Muscle of leg (tissue), 3 donors: ENCODE measurements at regions not wholly inside any gene's neighbourhood (a gene's known extent, or its start where the extent isn't known, plus 50 kb on each side); places are given as distances from the start of the nearest gene placed in this dataset.

Source experiments
- DNase-seq: peaks from one replicate; pipeline ENCODE4 v3.0.0; 2013
- H3K27ac ChIP-seq: one replicate; pipeline ENCODE4 v1.5.1; 2013; ENCODE audit warnings: mild to moderate bottlenecking, low read length, control low read depth
- H3K27me3 ChIP-seq: one replicate; pipeline ENCODE4 v1.6.1; 2013; ENCODE audit warnings: low read length; ENCODE audit not compliant: control insufficient read depth, insufficient read depth
- H3K36me3 ChIP-seq: one replicate; pipeline ENCODE4 v1.6.1; 2013; ENCODE audit warnings: low read length; ENCODE audit not compliant: control insufficient read depth, insufficient read depth
- H3K4me1 ChIP-seq: one replicate; pipeline ENCODE4 v1.6.1; 2013; ENCODE audit warnings: low read length; ENCODE audit not compliant: control insufficient read depth, insufficient read depth
- H3K4me3 ChIP-seq: one replicate; pipeline ENCODE4 v1.5.1; 2013; ENCODE audit warnings: low read length, control low read depth
- H3K9me3 ChIP-seq: replicated peaks from 2 replicates; pipeline ENCODE4 v1.6.1; 2013; ENCODE audit warnings: low read depth, low read length; ENCODE audit not compliant: control insufficient read depth
- WGBS: methylation state at CpG from one replicate; pipeline ENCODE4 v1.1.5; 2013; ENCODE audit warnings: missing lambda C conversion rate; ENCODE audit not compliant: insufficient coverage; 5-methylcytosine and 5-hydroxymethylcytosine counted together

DNA sequence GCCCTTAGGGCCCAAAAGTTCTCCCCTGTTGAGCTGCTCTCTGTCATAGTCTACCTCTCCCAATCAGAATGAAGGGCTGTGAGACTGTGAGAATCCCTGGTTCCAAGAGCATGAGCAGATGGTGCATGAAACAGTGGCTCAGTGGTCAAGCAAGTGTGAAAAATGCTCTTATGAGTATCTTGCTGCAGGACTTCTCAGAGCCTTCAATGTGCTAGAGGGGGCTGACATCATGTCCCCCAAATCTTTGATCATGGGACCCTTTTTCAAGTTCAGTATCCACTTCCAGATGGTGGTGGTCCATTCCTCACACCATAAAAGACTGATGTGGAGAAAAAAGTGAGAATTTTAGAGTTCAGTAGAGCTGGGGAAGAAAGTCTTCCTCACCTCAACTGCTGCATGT is 265.3 kb upstream of the HABP2 start:
- no peak for DNase-seq
- Histone ChIP-seq H3K27me3 (no peaks in the 10 kb centered on the region), H3K36me3 (no peaks in the 10 kb centered on the region), H3K4me1 (peaks cover 28% of the 10 kb centered on the region), H3K4me3 (no peak overlapping the region), H3K9me3 (no peaks in the 10 kb centered on the region), H3K27ac (no peak overlapping the region)

- no peak for DNase-seq
- no peaks in the 10 kb centered on the region for H3K9me3 ChIP-seq
- no CpG with 5 or more reads among the region's 1 CpG for WGBS
- H3K4me1 ChIP-seq, result peaks cover 12% of the 10 kb centered on the region
- no peak overlapping the region for H3K27ac ChIP-seq
- H3K4me3 ChIP-seq, result no peak overlapping the region
- no peaks in the 10 kb centered on the region for H3K27me3 ChIP-seq
- no peaks in the 10 kb centered on the region for H3K36me3 ChIP-seq
These were observed 262.7 kb upstream of the HABP2 start for GRCh38 chr10:113290137-113290536.

GRCh38 chr10:113291413-113291812 is 261.4 kb upstream of the HABP2 start:
- Histone ChIP-seq H3K4me1 (peaks cover 7% of the 10 kb centered on the region), H3K27me3 (no peaks in the 10 kb centered on the region), H3K4me3 (no peak overlapping the region), H3K27ac (no peak overlapping the region), H3K36me3 (no peaks in the 10 kb centered on the region), H3K9me3 (no peaks in the 10 kb centered on the region)
- no CpG with 5 or more reads among the region's 2 CpGs for WGBS
- no peak for DNase-seq

GRCh38 chr10:113292086-113292485 is 260.8 kb upstream of the HABP2 start:
- peaks cover 7% of the 10 kb centered on the region for H3K4me1 ChIP-seq
- WGBS, result 90% methylated on average over 1 of the region's 3 CpGs
- H3K4me3 ChIP-seq, result no peak overlapping the region
- no peaks in the 10 kb centered on the region for H3K36me3 ChIP-seq
- H3K9me3 ChIP-seq, result no peaks in the 10 kb centered on the region
- no peak for DNase-seq
- H3K27me3 ChIP-seq, result no peaks in the 10 kb centered on the region
- no peak overlapping the region for H3K27ac ChIP-seq

- H3K4me3 ChIP-seq, result no peak overlapping the region
- peaks cover 7% of the 10 kb centered on the region for H3K4me1 ChIP-seq
- 83% methylated on average over 2 of the region's 5 CpGs for WGBS
- DNase-seq, result no peak
- H3K27me3 ChIP-seq, result peaks cover 2% of the 10 kb centered on the region
- H3K27ac ChIP-seq, result no peak overlapping the region
- H3K36me3 ChIP-seq, result no peaks in the 10 kb centered on the region
- no peaks in the 10 kb centered on the region for H3K9me3 ChIP-seq
These were observed 260.1 kb upstream of the HABP2 start for GRCh38 chr10:113292743-113293142.

DNA sequence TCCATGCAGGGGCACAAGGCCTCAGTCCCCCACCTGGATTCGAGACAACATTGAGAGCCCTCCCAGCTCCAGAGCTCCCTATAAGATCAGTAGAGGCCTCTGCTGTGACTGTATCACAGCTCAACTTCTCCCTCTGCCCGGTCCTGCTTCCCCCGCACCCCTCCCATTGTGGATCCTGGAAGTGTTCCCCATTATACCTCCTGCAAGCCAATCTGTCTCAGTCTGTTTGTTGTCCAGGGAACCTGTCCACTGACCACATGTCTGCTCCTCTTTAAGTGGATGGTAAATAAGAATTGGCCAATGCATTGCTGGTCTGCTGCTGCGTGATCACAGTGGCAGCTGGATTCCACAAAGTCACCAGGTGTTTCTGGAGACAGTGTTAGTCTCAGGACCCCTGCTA is 259.7 kb upstream of the HABP2 start:
- Histone ChIP-seq H3K36me3 (no peaks in the 10 kb centered on the region), H3K4me1 (peaks cover 7% of the 10 kb centered on the region), H3K4me3 (no peak overlapping the region), H3K9me3 (no peaks in the 10 kb centered on the region), H3K27me3 (peaks cover 4% of the 10 kb centered on the region), H3K27ac (no peak overlapping the region)
- no peak for DNase-seq
- 73% methylated on average over 4 of the region's 4 CpGs for WGBS

GRCh38 chr10:113294868-113295267 is 258.0 kb upstream of the HABP2 start:
- WGBS, result no CpG with 5 or more reads among the region's 3 CpGs
- Histone ChIP-seq H3K9me3 (no peaks in the 10 kb centered on the region), H3K4me1 (peaks cover 7% of the 10 kb centered on the region), H3K27me3 (peaks cover 4% of the 10 kb centered on the region), H3K36me3 (no peaks in the 10 kb centered on the region), H3K4me3 (no peak overlapping the region), H3K27ac (no peak overlapping the region)
- peak; percentile 22 for DNase-seq

GRCh38 chr10:113297226-113297625 is 255.6 kb upstream of the HABP2 start:
- no peaks in the 10 kb centered on the region for H3K36me3 ChIP-seq
- WGBS, result 40% methylated on average over 1 of the region's 5 CpGs
- DNase-seq, result no peak
- H3K9me3 ChIP-seq, result no peaks in the 10 kb centered on the region
- peaks cover 4% of the 10 kb centered on the region for H3K27me3 ChIP-seq
- H3K27ac ChIP-seq, result no peak overlapping the region
- H3K4me3 ChIP-seq, result no peak overlapping the region
- peaks cover 4% of the 10 kb centered on the region for H3K4me1 ChIP-seq

- Histone ChIP-seq H3K36me3 (no peaks in the 10 kb centered on the region), H3K27me3 (peaks cover 4% of the 10 kb centered on the region), H3K4me1 (no peaks in the 10 kb centered on the region), H3K4me3 (no peak overlapping the region), H3K27ac (no peak overlapping the region), H3K9me3 (no peaks in the 10 kb centered on the region)
- WGBS, result 95% methylated on average over 4 of the region's 6 CpGs
- DNase-seq, result no peak
These were observed 254.2 kb upstream of the HABP2 start for GRCh38 chr10:113298616-113299015.

GRCh38 chr10:113300201-113300600 is 252.7 kb upstream of the HABP2 start:
- Histone ChIP-seq H3K9me3 (no peaks in the 10 kb centered on the region), H3K27me3 (peaks cover 4% of the 10 kb centered on the region), H3K27ac (no peak overlapping the region), H3K4me1 (no peaks in the 10 kb centered on the region), H3K4me3 (no peak overlapping the region), H3K36me3 (no peaks in the 10 kb centered on the region)
- no peak for DNase-seq

DNA sequence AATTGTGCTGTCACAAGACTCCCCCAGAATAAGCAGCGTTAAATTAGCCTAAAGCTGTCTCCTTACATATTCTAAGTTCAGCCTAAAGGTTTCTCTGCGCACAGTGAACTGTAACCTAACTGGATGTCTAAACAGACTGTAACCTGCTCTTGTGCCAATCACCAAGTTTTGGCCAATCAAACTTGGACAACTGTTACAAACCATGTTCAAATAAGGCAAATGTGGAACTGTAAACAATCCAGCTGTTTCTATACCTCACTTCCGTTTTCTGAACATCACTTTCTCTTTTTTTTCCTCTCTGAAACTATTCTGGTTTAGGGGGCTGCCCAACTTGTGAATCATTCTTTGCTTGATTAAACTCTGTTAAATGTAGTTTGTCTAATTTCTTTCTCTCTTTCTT is 252.2 kb upstream of the HABP2 start:
- WGBS, result 80% methylated on average over 1 of the region's 3 CpGs
- Histone ChIP-seq H3K9me3 (no peaks in the 10 kb centered on the region), H3K27ac (no peak overlapping the region), H3K27me3 (peaks cover 4% of the 10 kb centered on the region), H3K36me3 (no peaks in the 10 kb centered on the region), H3K4me3 (no peak overlapping the region), H3K4me1 (no peaks in the 10 kb centered on the region)
- no peak for DNase-seq
